ENCODE measurements at regions not wholly inside any gene's neighbourhood (a gene's known extent, or its start where the extent isn't known, plus 50 kb on each side); places are given as distances from the start of the nearest gene placed in this dataset.
A peak's percentile ranks its signal among the peaks of the same experiment; 100 is the strongest.

DNA sequence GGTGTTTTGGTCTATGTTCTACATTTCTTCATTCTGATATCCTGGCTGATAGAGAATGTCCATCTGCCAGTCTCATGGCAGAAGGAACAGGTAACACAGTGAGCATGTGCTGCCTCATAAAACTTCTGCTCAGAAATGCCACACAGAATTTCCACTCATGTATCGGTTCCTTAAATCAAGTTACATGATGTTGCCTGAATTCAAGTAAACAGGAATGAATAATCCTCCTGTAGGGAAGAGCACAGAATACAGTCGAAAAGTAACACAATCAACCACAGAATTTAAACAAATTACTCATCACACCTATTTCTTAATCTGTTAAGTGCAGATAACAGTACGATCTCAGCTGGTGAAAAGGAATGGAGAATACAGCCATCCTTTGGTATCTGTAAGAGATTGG lies 74.7 kb downstream of the FAM217A start:
- no peak overlapping the region for H3K4me2 ChIP-seq (ENCODE audit: low read depth, low read length, poor library complexity, severe bottlenecking)
- H3K4me3 ChIP-seq (ENCODE audit: low read length, poor library complexity, severe bottlenecking), result no peak overlapping the region
- TF ChIP-seq, protein P1, sequence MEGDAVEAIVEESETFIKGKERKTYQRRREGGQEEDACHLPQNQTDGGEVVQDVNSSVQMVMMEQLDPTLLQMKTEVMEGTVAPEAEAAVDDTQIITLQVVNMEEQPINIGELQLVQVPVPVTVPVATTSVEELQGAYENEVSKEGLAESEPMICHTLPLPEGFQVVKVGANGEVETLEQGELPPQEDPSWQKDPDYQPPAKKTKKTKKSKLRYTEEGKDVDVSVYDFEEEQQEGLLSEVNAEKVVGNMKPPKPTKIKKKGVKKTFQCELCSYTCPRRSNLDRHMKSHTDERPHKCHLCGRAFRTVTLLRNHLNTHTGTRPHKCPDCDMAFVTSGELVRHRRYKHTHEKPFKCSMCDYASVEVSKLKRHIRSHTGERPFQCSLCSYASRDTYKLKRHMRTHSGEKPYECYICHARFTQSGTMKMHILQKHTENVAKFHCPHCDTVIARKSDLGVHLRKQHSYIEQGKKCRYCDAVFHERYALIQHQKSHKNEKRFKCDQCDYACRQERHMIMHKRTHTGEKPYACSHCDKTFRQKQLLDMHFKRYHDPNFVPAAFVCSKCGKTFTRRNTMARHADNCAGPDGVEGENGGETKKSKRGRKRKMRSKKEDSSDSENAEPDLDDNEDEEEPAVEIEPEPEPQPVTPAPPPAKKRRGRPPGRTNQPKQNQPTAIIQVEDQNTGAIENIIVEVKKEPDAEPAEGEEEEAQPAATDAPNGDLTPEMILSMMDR (conservative IDR thresholded peaks at IDR 0.05; ENCODE audit: low read length), result no peak
- no peak for TF ChIP-seq EZH2phosphoT487 (IDR thresholded peaks at IDR 0.05; ENCODE audit: borderline replicate concordance)
- H3K36me3 ChIP-seq (ENCODE audit: insufficient read depth, low read length), result no peaks in the 10 kb centered on the region
- no peak overlapping the region for H3K9ac ChIP-seq (ENCODE audit: low read depth, low read length, poor library complexity, severe bottlenecking)
- no peaks in the 10 kb centered on the region for H3K4me1 ChIP-seq (ENCODE audit: insufficient read depth, low read length, poor library complexity, severe bottlenecking)
- no peak overlapping the region for H2AFZ ChIP-seq (ENCODE audit: low read length)
- peaks cover 9% of the 10 kb centered on the region for H4K20me1 ChIP-seq (ENCODE audit: insufficient read depth, low read length, poor library complexity, severe bottlenecking)
- H3K79me2 ChIP-seq (ENCODE audit: insufficient read depth, low read length), result peaks cover 11% of the 10 kb centered on the region; the same call in 1 of the 2 replicates
- no peaks in the 10 kb centered on the region for H3K9me2 ChIP-seq (replicated peaks; ENCODE audit: low read depth, low read length)
- H3K27me3 ChIP-seq (ENCODE audit: insufficient read depth, low read length, poor library complexity, severe bottlenecking), result no peaks in the 10 kb centered on the region
- no peaks in the 10 kb centered on the region for H3K9me3 ChIP-seq (ENCODE audit: insufficient read depth, low read depth, low read length)
- peaks cover 3% of the 10 kb centered on the region; the same call in 1 of the 2 replicates for H3F3A ChIP-seq (ENCODE audit: low read depth)

DNA sequence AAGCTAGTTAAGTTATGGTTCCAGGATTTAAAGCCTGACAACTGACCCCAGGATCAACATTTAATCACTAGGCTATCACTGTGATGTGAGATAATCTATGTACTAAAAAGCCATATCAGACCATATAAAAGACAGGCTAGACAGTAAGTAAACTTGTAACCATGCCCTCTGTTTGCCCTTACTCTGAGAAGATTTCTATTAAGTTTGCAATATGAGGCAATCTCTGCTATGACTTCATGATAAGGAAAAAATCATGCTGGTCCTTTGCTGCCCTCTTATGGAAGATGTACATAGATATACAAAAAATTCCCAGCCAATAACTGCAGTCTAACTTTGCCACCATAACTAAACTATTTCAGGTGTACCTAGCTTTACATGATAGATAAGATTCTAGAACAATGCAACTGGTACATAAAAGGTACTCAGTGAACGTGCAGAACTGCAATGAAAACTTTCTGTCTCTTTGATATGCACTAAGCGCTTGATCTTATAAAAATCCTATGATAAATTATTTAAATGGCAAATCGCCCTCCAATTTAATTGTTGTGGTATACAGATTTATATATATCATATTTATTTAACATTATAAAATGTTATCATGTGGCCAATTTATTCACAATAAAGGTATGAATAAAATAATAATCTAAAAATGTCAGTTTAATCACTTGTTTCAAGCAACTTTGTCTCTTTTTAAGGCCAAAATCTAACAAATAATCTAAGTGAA lies 70.5 kb downstream of the FAM217A start:
- Histone ChIP-seq H3K9ac (ENCODE audit: low read depth, low read length, poor library complexity, severe bottlenecking) (no peak overlapping the region), H3K4me3 (ENCODE audit: low read length, poor library complexity, severe bottlenecking) (no peak overlapping the region), H2AFZ (ENCODE audit: low read length) (no peak overlapping the region), H3K79me2 (ENCODE audit: insufficient read depth, low read length) (peaks cover 41% of the 10 kb centered on the region), H3K4me1 (ENCODE audit: insufficient read depth, low read length, poor library complexity, severe bottlenecking) (peaks cover 20% of the 10 kb centered on the region), H3K4me2 (ENCODE audit: low read depth, low read length, poor library complexity, severe bottlenecking) (no peak overlapping the region), H3K27me3 (ENCODE audit: insufficient read depth, low read length, poor library complexity, severe bottlenecking) (no peaks in the 10 kb centered on the region), H3K36me3 (ENCODE audit: insufficient read depth, low read length) (no peaks in the 10 kb centered on the region), H3K9me3 (ENCODE audit: insufficient read depth, low read depth, low read length) (no peaks in the 10 kb centered on the region), H3F3A (ENCODE audit: low read depth) (peaks cover 4% of the 10 kb centered on the region; the same call in 1 of the 2 replicates), H3K9me2 (replicated peaks; ENCODE audit: low read depth, low read length) (no peaks in the 10 kb centered on the region), H4K20me1 (ENCODE audit: insufficient read depth, low read length, poor library complexity, severe bottlenecking) (peaks cover 21% of the 10 kb centered on the region)
- no peak for TF ChIP-seq EZH2phosphoT487 (IDR thresholded peaks at IDR 0.05; ENCODE audit: borderline replicate concordance)
- TF ChIP-seq, protein P1 (conservative IDR thresholded peaks at IDR 0.05; ENCODE audit: low read length), result peak; percentile 66

DNA sequence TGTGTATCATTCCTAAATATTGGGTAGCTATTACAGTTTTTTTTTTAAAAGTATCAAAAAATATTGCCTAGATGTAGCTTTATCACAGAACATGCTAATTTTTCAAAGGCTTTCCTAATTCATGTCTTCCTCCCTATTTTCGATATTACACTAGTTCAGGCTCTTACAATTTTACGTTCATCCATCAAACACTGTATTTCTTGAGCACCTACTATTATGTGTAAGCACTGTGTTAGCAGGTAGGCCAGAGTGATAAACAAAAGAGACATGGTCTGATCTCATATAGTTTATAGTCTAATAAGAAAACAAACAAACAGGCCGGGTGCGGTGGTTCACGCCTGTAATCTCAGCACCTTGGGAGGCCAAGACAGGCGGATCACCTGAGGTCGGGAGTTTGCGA lies 69.5 kb downstream of the FAM217A start:
- H3K9ac ChIP-seq (ENCODE audit: low read depth, low read length, poor library complexity, severe bottlenecking), result no peak overlapping the region
- H2AFZ ChIP-seq (ENCODE audit: low read length), result no peak overlapping the region
- peaks cover 51% of the 10 kb centered on the region for H3K79me2 ChIP-seq (ENCODE audit: insufficient read depth, low read length)
- H3K4me2 ChIP-seq (ENCODE audit: low read depth, low read length, poor library complexity, severe bottlenecking), result no peak overlapping the region
- H4K20me1 ChIP-seq (ENCODE audit: insufficient read depth, low read length, poor library complexity, severe bottlenecking), result peaks cover 21% of the 10 kb centered on the region
- H3K27me3 ChIP-seq (ENCODE audit: insufficient read depth, low read length, poor library complexity, severe bottlenecking), result no peaks in the 10 kb centered on the region
- H3K36me3 ChIP-seq (ENCODE audit: insufficient read depth, low read length), result no peaks in the 10 kb centered on the region
- TF ChIP-seq EZH2phosphoT487 (IDR thresholded peaks at IDR 0.05; ENCODE audit: borderline replicate concordance), result no peak
- TF ChIP-seq, protein P1 (conservative IDR thresholded peaks at IDR 0.05; ENCODE audit: low read length), result no peak
- peaks cover 4% of the 10 kb centered on the region; the same call in 1 of the 2 replicates for H3F3A ChIP-seq (ENCODE audit: low read depth)
- no peak overlapping the region for H3K4me3 ChIP-seq (ENCODE audit: low read length, poor library complexity, severe bottlenecking)
- H3K4me1 ChIP-seq (ENCODE audit: insufficient read depth, low read length, poor library complexity, severe bottlenecking), result peaks cover 20% of the 10 kb centered on the region
- H3K9me2 ChIP-seq (replicated peaks; ENCODE audit: low read depth, low read length), result no peaks in the 10 kb centered on the region
- H3K9me3 ChIP-seq (ENCODE audit: insufficient read depth, low read depth, low read length), result no peaks in the 10 kb centered on the region
